ENCODE measurements at regions not wholly inside any gene's neighbourhood (a gene's known extent, or its start where the extent isn't known, plus 50 kb on each side); places are given as distances from the start of the nearest gene placed in this dataset.
"Not testable (repeated sequence)": the region's sequence is repeated elsewhere in the genome, so short reads cannot be mapped to it uniquely, and the experiment has no call there.

GRCh38 chr13:26864576-26864975 lies 104.0 kb upstream of the GPR12 start:
- TF ChIP-seq, protein P1, sequence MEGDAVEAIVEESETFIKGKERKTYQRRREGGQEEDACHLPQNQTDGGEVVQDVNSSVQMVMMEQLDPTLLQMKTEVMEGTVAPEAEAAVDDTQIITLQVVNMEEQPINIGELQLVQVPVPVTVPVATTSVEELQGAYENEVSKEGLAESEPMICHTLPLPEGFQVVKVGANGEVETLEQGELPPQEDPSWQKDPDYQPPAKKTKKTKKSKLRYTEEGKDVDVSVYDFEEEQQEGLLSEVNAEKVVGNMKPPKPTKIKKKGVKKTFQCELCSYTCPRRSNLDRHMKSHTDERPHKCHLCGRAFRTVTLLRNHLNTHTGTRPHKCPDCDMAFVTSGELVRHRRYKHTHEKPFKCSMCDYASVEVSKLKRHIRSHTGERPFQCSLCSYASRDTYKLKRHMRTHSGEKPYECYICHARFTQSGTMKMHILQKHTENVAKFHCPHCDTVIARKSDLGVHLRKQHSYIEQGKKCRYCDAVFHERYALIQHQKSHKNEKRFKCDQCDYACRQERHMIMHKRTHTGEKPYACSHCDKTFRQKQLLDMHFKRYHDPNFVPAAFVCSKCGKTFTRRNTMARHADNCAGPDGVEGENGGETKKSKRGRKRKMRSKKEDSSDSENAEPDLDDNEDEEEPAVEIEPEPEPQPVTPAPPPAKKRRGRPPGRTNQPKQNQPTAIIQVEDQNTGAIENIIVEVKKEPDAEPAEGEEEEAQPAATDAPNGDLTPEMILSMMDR (IDR thresholded peaks at IDR 0.05; ENCODE audit: low read depth, low read length, missing control alignments) = no peak
- DNase-seq (ENCODE audit: low read depth) = no peak

DNA sequence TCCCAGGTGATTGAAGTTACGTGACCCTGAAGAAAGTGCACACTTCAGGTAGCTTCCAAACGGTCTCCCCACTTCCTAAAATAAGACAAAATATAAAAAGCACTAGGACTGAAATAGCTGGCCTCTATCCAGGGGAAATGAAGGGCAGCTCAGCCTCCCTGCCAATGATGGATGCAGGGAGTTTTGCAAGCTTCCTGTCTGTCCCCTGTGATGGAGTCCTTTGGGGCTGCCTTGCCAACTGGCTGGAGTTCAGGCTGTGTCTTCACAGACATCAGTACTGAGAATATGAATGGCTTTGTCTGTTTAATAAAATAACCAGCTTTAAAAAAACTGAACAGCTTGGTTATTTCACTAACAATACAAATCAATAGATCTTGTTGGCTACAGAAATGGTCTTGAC lies 101.4 kb upstream of the GPR12 start:
- DNase-seq (ENCODE audit: low read depth) = no peak
- TF ChIP-seq, protein P1 (IDR thresholded peaks at IDR 0.05; ENCODE audit: low read depth, low read length, missing control alignments) = no peak
- no peak overlapping the region for H3K4me3 ChIP-seq (ENCODE audit: low read depth, low read length)

More at GRCh38 chr13:26864576-26864975, 104.0 kb upstream of the GPR12 start:
- no peak overlapping the region for H3K4me3 ChIP-seq (ENCODE audit: low read depth, low read length)

DNA sequence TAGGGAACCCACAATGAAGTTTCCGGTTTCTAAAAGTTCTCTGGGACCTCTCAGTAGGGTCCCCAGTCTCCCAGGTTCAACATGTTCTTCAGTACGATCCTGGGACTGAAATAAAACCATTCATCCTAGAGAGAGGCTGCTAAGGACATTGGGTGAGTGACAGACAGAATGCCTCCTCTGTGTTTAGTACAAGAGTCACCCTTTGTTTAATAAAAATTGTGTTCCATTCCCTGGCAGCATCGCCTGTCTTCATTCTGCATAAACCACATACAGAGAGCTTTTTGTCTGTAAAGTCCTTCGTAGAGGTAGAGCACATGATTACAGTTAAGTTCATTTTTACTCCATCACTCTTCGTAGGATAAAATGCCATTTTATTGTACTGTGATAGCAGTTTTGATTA lies 95.3 kb upstream of the GPR12 start:
- no peak overlapping the region for H3K4me3 ChIP-seq (ENCODE audit: low read depth, low read length)
- TF ChIP-seq, protein P1 (IDR thresholded peaks at IDR 0.05; ENCODE audit: low read depth, low read length, missing control alignments) = no peak
- DNase-seq (ENCODE audit: low read depth) = no peak

DNA sequence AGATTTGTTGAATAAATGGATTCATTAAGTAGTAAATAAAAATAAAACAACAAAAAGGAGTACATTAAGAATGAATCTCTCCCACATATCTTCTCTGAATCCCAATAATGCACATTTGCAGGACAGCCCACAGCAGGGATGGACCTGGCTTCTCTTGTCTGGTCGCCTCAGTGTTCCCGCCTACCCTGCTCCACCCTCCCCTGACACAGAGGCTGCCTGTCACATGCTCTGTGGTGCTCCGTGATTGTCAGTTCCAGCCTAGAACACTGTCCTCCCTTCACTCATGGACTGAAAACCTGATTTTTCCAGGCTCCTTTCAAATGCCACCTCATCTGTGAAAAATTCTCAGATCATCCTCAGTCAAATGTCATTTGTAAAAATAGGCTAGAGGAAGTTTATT lies 94.5 kb upstream of the GPR12 start:
- TF ChIP-seq, protein P1 (IDR thresholded peaks at IDR 0.05; ENCODE audit: low read depth, low read length, missing control alignments) = no peak
- no peak overlapping the region for H3K4me3 ChIP-seq (ENCODE audit: low read depth, low read length)
- no peak for DNase-seq (ENCODE audit: low read depth)

GRCh38 chr13:26853323-26853722 lies 92.7 kb upstream of the GPR12 start:
- TF ChIP-seq, protein P1 (IDR thresholded peaks at IDR 0.05; ENCODE audit: low read depth, low read length, missing control alignments) = no peak
- no peak for DNase-seq (ENCODE audit: low read depth)

DNA sequence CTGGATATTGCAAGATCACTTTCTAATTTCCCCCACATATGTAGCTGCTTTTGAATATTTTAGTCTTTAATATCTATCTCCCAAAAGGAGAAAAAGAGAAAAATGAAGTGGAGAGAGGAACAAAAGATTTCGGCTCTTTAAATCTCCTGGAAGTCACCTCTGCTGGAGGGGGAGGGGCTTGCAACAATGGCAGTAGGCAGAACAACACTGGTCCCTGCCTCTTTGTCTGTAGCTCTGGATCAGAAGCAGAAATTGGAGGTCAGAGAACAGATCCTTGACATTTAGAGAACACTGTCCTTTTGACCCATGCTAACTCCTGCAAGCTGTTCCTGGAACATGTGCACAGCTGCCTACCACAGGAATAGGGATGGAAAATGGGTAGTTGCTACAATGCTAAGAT lies 86.7 kb upstream of the GPR12 start:
- no peak for DNase-seq (ENCODE audit: low read depth)
- TF ChIP-seq, protein P1 (IDR thresholded peaks at IDR 0.05; ENCODE audit: low read depth, low read length, missing control alignments) = no peak
- no peak overlapping the region for H3K4me3 ChIP-seq (ENCODE audit: low read depth, low read length)

More at GRCh38 chr13:26853323-26853722, 92.7 kb upstream of the GPR12 start:
- no peak overlapping the region for H3K4me3 ChIP-seq (ENCODE audit: low read depth, low read length)

DNA sequence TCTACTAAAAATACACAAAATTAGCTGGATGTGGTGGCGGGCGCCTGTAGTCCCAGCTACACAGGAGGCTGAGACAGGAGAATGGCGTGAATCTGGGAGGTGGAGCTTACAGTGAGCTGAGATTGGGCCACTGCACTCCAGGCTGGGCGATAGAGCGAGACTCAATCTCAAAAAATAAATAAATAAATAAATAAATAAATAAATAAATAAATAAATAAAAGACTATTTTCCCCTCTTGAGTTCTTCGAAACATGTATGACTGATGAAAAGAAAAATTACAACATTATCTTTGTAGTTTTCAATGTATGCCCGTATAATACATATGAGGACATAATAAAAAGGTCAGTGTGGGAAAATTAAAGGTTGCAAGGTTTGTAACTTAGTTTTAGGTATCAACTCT lies 84.5 kb upstream of the GPR12 start:
- H3K4me3 ChIP-seq (ENCODE audit: low read depth, low read length); DNase-seq (ENCODE audit: low read depth): not testable (repeated sequence)
